Omental fat pad (tissue), 3 donors: ENCODE measurements at regions not wholly inside any gene's neighbourhood (a gene's known extent, or its start where the extent isn't known, plus 50 kb on each side); places are given as distances from the start of the nearest gene placed in this dataset.

Experiments
- ATAC-seq: fragments of 150-250 bp; one replicate; pipeline ENCODE4 v1.9.1; 2016; ENCODE audit warnings: mild to moderate bottlenecking, moderate library complexity; ENCODE audit not compliant: low FRiP score
- DNase-seq: peaks from one replicate; pipeline ENCODE4 v3.0.0-alpha.2; 2019; ENCODE audit warnings: low spot score
- TF ChIP-seq, protein P1 (sequence below), 3 donors: fragments of 450-650 bp; IDR thresholded peaks; one replicate each; pipeline ENCODE4 v1.5.1; 2016 to 2017; ENCODE audit warnings: antibody characterized with exemption in 3 of 3, mild to moderate bottlenecking in 3 of 3, moderate library complexity in 2 of 3

DNA sequence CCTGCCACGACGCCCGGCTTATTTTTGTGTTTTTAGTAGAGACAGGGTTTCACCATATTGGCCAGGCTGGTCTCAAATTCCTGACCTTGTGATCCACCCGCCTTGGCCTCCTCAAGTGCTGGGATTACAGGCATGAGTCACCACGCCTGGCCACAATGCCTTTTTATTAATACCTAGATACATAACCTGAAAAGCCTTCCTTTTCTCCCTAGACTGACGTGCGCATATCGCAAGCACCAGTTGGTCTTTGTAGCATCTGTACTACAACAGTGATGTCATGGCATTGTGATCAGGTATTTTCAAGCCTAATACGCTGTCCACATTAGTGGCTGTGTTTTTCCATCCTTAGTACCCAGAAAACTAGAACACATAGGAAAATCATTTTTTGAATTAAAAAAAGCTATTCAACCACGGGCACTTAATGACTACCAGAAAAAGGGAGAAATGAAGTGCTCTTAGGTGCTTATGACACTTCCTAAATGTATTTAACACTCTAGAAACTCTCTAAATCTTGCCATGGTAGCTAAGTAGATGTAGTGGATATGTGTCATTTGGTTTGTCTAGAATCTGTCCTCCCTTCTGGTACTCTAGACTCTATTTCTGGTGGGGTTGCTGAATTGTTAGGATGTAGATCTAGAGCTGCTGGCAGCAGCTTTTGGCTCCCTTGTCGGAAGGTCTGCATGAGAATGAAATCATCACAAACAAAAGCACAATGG, 707.8 kb downstream of the STIM2 start:
- ATAC-seq (no peak), DNase-seq (no peak)
- TF ChIP-seq, protein P1, sequence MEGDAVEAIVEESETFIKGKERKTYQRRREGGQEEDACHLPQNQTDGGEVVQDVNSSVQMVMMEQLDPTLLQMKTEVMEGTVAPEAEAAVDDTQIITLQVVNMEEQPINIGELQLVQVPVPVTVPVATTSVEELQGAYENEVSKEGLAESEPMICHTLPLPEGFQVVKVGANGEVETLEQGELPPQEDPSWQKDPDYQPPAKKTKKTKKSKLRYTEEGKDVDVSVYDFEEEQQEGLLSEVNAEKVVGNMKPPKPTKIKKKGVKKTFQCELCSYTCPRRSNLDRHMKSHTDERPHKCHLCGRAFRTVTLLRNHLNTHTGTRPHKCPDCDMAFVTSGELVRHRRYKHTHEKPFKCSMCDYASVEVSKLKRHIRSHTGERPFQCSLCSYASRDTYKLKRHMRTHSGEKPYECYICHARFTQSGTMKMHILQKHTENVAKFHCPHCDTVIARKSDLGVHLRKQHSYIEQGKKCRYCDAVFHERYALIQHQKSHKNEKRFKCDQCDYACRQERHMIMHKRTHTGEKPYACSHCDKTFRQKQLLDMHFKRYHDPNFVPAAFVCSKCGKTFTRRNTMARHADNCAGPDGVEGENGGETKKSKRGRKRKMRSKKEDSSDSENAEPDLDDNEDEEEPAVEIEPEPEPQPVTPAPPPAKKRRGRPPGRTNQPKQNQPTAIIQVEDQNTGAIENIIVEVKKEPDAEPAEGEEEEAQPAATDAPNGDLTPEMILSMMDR (IDR thresholded peaks at IDR 0.05): no peak

DNA sequence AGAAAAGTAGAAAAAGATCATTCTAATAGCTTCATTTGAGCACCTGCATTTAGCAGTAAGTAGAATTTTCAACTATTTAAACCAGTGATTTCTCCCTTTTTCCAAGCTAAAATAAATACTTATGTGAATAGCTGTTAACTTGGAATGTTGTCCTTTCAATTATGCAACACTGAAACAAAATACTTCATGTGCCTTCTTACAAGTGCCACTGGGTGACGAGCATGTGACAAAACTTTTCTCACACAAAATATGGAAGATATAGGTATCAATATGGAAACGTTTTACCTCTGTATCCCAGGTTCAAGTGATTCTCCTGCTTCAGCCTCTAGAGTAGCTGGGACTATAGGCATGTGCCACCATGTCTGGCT, 708.3 kb downstream of the STIM2 start:
- TF ChIP-seq, protein P1 (IDR thresholded peaks at IDR 0.05): no peak
- DNase-seq (no peak), ATAC-seq (no peak)

DNA sequence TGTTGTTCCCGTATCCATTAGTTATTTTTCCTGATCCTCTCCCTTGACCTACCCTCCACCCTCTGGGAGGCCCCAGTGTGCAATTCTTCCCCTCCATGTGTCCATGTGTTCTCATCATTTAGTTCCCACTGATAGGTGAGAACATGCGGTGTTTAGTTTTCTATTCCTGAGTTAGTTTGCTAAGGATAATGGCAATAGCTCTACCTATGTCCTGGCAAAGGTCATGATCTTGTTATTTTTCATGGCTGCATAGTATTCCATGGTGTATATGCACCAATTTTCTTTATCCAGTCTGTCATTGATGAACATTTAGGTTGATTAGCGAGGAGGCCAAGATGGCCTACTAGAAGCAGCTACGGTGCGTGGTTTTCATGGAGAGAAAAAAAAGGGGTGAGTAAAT, 714.1 kb downstream of the STIM2 start:
- ATAC-seq (no peak), DNase-seq (no peak)
- TF ChIP-seq, protein P1 (IDR thresholded peaks at IDR 0.05): no peak

DNA sequence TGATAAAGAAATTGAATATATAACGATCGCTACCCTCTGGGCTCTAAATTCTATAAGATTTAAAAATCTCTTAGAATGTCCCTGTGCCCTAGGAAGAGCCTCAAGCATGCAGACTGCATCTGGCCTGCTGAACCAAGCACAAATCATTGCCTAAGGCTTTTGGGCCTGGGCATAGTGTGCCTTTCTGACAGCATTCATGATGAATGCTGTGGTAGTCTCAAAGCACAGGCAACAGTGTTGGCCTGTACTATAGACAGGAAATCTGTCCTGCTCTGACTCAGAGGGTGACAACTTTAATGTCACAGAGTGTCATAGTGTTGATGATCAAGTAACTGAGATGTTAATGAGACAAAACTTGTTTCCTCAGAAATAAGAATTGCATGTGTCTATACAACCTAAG, 717.3 kb downstream of the STIM2 start:
- DNase-seq: no peak
- TF ChIP-seq, protein P1 (IDR thresholded peaks at IDR 0.05): no peak
- ATAC-seq: no peak

DNA sequence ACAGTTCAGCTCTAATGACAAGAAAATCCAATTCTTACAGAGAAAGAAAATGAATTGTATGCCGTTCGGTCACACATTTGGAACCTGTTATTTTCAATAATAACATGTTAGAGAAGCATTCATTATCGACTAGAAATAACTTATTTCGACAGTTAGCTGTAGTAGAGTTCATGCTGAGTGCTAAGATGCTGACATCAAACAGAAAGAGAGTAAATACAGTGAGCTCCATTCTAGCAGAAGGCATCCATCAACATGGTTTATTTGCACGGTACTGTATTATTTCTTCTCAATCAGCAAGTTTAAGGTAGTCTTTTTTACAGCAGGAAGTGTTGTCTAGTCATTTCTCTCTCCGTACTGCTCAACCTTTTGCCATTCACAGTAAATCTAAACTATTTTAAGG, 732.1 kb downstream of the STIM2 start:
- DNase-seq (no peak), ATAC-seq (no peak)
- TF ChIP-seq, protein P1 (IDR thresholded peaks at IDR 0.05): no peak

DNA sequence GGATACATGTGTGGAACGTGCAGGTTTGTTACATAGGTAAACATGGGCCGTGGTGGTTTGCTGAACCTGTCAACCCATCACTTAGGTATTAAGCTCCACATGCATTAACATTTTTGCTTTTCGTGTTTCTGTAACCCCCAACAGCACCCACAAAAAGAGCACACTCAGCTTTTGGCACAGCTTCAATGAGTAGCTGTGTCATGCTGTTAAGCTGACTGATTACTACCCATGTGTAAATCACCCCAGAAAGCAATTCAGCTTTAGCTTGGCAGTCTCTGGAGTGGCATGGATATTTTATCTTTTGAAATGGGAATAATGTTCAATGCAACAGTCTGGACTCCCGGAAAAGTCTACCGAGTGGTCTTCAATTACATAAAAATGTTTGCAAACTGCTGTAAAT, 734.3 kb downstream of the STIM2 start:
- TF ChIP-seq, protein P1 (IDR thresholded peaks at IDR 0.05): no peak
- no peak for ATAC-seq
- DNase-seq: no peak

DNA sequence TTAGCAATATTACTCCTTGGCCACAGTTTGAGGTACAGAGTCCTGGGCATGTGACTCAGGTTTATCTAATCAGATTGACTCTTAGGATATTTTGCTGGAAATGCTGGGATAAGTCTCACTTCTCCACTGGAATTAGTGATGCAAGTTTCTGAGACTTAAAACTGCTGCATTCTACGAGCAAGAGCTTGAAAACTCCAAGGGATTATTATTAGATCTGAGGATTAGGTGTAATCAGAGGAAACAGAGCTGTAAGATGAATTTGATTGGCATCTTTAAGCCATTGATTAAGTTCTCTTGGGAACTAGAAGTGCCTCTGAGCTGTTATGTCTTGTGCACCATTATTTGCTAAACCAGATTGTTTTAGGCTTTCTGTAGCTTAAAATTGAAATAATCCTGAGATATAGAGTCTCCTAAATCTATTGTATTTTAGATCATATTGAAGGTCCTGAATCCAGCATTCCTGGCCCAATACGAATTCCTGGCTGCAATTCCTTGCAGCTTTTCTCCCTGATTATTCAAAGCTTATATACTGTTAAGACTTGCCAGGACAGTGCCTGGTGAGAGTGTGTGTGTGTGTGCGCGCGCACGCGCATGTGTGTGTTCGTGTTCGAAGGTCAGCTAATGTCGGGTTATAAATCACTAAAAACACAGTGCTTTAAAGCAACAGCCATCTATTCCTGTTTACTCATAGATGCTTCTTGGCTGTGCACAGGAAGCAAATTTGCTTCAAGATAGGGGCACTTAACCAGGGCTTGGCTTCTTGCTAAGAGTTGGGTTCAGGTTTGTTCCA, 735.1 kb downstream of the STIM2 start:
- ATAC-seq (no peak), DNase-seq (no peak)
- TF ChIP-seq, protein P1 (IDR thresholded peaks at IDR 0.05): no peak
